Keratinocyte (primary cell): ENCODE measurements at regions not wholly inside any gene's neighbourhood (a gene's known extent, or its start where the extent isn't known, plus 50 kb on each side); places are given as distances from the start of the nearest gene placed in this dataset.

Source experiments
- DNase-seq: peaks from one replicate; pipeline ENCODE4 v3.0.0-alpha.2; 2011; ENCODE audit warnings: low read depth, missing footprints, low spot score
- FAIRE-seq: peaks from 2 replicates; lab custom pipeline; 2011; peaks lifted over from hg19 to GRCh38; lab: Jason Lieb, UNC
- H2AFZ ChIP-seq: 2 replicates; pipeline ENCODE4 v1.6.0; 2012; ENCODE audit warnings: low read length, control low read depth, inconsistent platforms; ENCODE audit not compliant: control insufficient read depth
- H3K27ac ChIP-seq: 2 replicates; pipeline ENCODE4 v1.5.1; 2011; ENCODE audit warnings: low read length; ENCODE audit not compliant: control insufficient read depth, insufficient read depth
- H3K27me3 ChIP-seq: 3 replicates; pipeline ENCODE4 v1.6.0; 2011; ENCODE audit warnings: low read length; ENCODE audit not compliant: control insufficient read depth, insufficient read depth; ENCODE audit errors: extremely low read depth
- H3K36me3 ChIP-seq, 2 experiments: 2 replicates in 1 of 2; 3 replicates in 1 of 2; pipeline ENCODE4 v1.5.1; 2011; ENCODE audit warnings: low read length in 2 of 2, mild to moderate bottlenecking in 1 of 2; ENCODE audit not compliant: control insufficient read depth in 2 of 2, insufficient read depth in 2 of 2; ENCODE audit errors: extremely low read depth in 1 of 2
- H3K4me1 ChIP-seq: 3 replicates; pipeline ENCODE4 v1.5.1; 2011; ENCODE audit warnings: low read length; ENCODE audit not compliant: control insufficient read depth, insufficient read depth; ENCODE audit errors: extremely low read depth
- H3K4me2 ChIP-seq: 3 replicates; pipeline ENCODE4 v1.6.0; 2011; ENCODE audit warnings: low read depth, low read length; ENCODE audit not compliant: control insufficient read depth, insufficient read depth; ENCODE audit errors: extremely low read depth
- H3K4me3 ChIP-seq, 3 experiments: fragments of 200-600 bp in 1 of 3; sonication (generic) in 1 of 3; 2 replicates in 2 of 3; 3 replicates in 1 of 3; pipeline ENCODE4 v1.5.1; 2011 to 2016; ENCODE audit warnings: low read length in 3 of 3, mild to moderate bottlenecking in 3 of 3, control low read depth in 2 of 3, inconsistent platforms in 1 of 3, low read depth in 1 of 3, mixed read lengths in 1 of 3, mixed run types in 1 of 3, moderate library complexity in 1 of 3; ENCODE audit not compliant: control insufficient read depth in 2 of 3, insufficient read depth in 2 of 3; ENCODE audit errors: extremely low read depth in 1 of 3
- H3K79me2 ChIP-seq: 2 replicates; pipeline ENCODE4 v1.6.0; 2012; ENCODE audit warnings: low read length; ENCODE audit not compliant: control insufficient read depth, insufficient read depth
- H3K9ac ChIP-seq: 3 replicates; pipeline ENCODE4 v1.6.0; 2011; ENCODE audit warnings: low read length; ENCODE audit not compliant: control insufficient read depth, insufficient read depth; ENCODE audit errors: extremely low read depth
- H3K9me1 ChIP-seq: 3 replicates; pipeline ENCODE4 v1.6.0; 2011; ENCODE audit warnings: low read length; ENCODE audit not compliant: control insufficient read depth, insufficient read depth; ENCODE audit errors: extremely low read depth
- H3K9me3 ChIP-seq: 2 replicates; pipeline ENCODE4 v1.5.1; 2012; ENCODE audit warnings: low read depth, low read length; ENCODE audit not compliant: control insufficient read depth
- H4K20me1 ChIP-seq: 3 replicates; pipeline ENCODE4 v1.6.0; 2011; ENCODE audit warnings: low read length; ENCODE audit not compliant: control insufficient read depth, insufficient read depth; ENCODE audit errors: extremely low read depth
- EZH2 ChIP-seq: IDR thresholded peaks from one replicate; pipeline ENCODE4 v1.6.1; 2012; ENCODE audit warnings: inconsistent platforms, mild to moderate bottlenecking, low read length, moderate library complexity
- dilution Hi-C: fragments of 300-500 bp; cut with MboI; formaldehyde crosslinking; loops from one replicate; pipeline ENCODE4 v1.7.0; 2020; ENCODE audit warnings: low sequenced_read_pairs; ENCODE audit not compliant: extremely low pct_ligation_motif_present
- small RNA-seq, 3 experiments: library from RNA; depleted of rRNA; stranded (forward); fragments of <200 nt; gene quantifications; one replicate each; pipeline ENCODE3, GENCODE V24; 2012; ENCODE audit warnings: low read depth in 3 of 3, low replicate concordance in 1 of 3; ENCODE audit not compliant: insufficient read length in 3 of 3
- TF ChIP-seq, protein P1 (sequence below), 3 experiments: IDR thresholded peaks in 1 of 3; conservative IDR thresholded peaks in 1 of 3; optimal IDR thresholded peaks in 1 of 3; 2 replicates in 2 of 3; 3 replicates in 1 of 3; pipeline versions ENCODE3 to v1.5.1; 2011; ENCODE audit warnings: low read length in 3 of 3, mild to moderate bottlenecking in 3 of 3, moderate library complexity in 2 of 3, control low read depth in 1 of 3, inconsistent platforms in 1 of 3; ENCODE audit not compliant: insufficient read depth in 2 of 3; ENCODE audit errors: extremely low read depth in 1 of 3

DNA sequence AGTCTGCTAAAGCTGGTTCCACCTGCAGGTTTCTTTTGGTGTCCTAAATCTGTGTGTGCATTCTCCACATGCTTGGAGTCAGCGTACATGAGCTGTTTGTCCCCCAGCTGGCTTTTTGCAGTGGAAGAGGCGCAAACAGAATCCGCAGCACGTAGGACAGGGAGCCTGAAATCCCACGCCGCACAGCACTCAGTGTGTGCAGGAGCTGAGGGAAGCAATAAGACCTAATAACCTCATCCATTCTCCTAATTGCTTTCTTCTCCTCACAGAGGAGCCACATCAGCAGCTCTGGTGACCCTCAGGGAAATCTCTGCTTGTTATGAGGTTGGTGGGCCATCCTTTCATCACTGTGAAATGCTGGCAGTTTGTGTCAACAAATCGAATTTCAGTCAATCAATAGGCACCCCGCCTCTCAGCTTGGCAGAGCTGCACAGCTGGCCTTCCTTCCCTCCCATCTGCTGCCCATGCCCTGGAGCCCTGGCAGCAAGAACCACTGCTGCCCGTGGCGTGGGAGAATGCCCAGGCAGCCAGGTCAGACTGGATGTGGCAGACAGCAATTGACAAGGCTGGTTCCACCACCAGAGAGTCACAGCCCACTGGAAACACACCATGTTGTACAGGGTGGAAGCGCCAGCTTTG is 136.7 kb downstream of the ZDHHC20 start:
- H3K27ac ChIP-seq, result no peak overlapping the region
- no peak overlapping the region for H2AFZ ChIP-seq
- no peaks in the 10 kb centered on the region for H4K20me1 ChIP-seq
- H3K4me1 ChIP-seq, result peaks cover 6% of the 10 kb centered on the region
- dilution Hi-C loops, result no loop called here
- TF ChIP-seq EZH2, result no peak
- TF ChIP-seq, protein P1, sequence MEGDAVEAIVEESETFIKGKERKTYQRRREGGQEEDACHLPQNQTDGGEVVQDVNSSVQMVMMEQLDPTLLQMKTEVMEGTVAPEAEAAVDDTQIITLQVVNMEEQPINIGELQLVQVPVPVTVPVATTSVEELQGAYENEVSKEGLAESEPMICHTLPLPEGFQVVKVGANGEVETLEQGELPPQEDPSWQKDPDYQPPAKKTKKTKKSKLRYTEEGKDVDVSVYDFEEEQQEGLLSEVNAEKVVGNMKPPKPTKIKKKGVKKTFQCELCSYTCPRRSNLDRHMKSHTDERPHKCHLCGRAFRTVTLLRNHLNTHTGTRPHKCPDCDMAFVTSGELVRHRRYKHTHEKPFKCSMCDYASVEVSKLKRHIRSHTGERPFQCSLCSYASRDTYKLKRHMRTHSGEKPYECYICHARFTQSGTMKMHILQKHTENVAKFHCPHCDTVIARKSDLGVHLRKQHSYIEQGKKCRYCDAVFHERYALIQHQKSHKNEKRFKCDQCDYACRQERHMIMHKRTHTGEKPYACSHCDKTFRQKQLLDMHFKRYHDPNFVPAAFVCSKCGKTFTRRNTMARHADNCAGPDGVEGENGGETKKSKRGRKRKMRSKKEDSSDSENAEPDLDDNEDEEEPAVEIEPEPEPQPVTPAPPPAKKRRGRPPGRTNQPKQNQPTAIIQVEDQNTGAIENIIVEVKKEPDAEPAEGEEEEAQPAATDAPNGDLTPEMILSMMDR (optimal IDR thresholded peaks at IDR 0.05 in 1 of 3, IDR thresholded peaks at IDR 0.05 in 1 of 3, conservative IDR thresholded peaks at IDR 0.05 in 1 of 3; ENCODE audit: extremely low read depth in 1 of 3, insufficient read depth in 2 of 3, low read length in 3 of 3), result no peak
- no peak overlapping the region for H3K9ac ChIP-seq
- H3K27me3 ChIP-seq, result no peaks in the 10 kb centered on the region
- H3K9me1 ChIP-seq, result no peaks in the 10 kb centered on the region
- no peak overlapping the region for H3K4me2 ChIP-seq
- H3K4me3 ChIP-seq, result no peak overlapping the region
- FAIRE-seq, result no peak
- DNase-seq, result no peak
- H3K79me2 ChIP-seq, result no peaks in the 10 kb centered on the region
- H3K36me3 ChIP-seq, result no peaks in the 10 kb centered on the region
- no peaks in the 10 kb centered on the region for H3K9me3 ChIP-seq

Small RNAs in the stretch of these regions (small RNA-seq; reads per million reads assigned to genes)
- gene AL158032.2, result 0 reads per million in 3 experiments
